Pancreas (tissue), 10 donors: ENCODE measurements at regions not wholly inside any gene's neighbourhood (a gene's known extent, or its start where the extent isn't known, plus 50 kb on each side); places are given as distances from the start of the nearest gene placed in this dataset.

Experiments used
- ATAC-seq, 4 donors: fragments of 200-7000 bp; cut with Tn5 transposase; one replicate each; pipeline versions ENCODE4 v1.8.0 to v1.9.1; 2020; ENCODE audit warnings: mild to moderate bottlenecking in 4 of 4, moderate library complexity in 4 of 4
- DNase-seq, 6 donors: peaks; one replicate each; pipeline ENCODE4 v3.0.0-alpha.2; 2020
- FAIRE-seq: peaks from 2 replicates; lab custom pipeline; 2012; peaks lifted over from hg19 to GRCh38; lab: Jason Lieb, UNC
- H3K27ac ChIP-seq, 4 donors: fragments of 200-600 bp; sonication (generic); 1 replicate in 3 of 4; 2 replicates in 1 of 4; pipeline versions ENCODE4 v1.5.0 to v1.8.0; 2020
- H3K27me3 ChIP-seq, 4 donors: fragments of 200-600 bp; one replicate each; pipeline ENCODE4 v1.8.0; 2021
- H3K36me3 ChIP-seq, 3 donors: fragments of 200-600 bp; sonication (generic) in 1 of 3; one replicate each; pipeline versions ENCODE4 v1.5.0 to v1.8.0; 2020 to 2021
- H3K4me1 ChIP-seq, 3 donors: fragments of 200-600 bp; one replicate each; pipeline ENCODE4 v1.8.0; 2021
- H3K4me3 ChIP-seq, 4 donors: fragments of 200-600 bp; sonication (generic) in 2 of 4; one replicate each; pipeline versions ENCODE4 v1.5.0 to v1.8.0; 2020 to 2021
- H3K9me3 ChIP-seq, 4 donors: fragments of 200-600 bp; one replicate each; pipeline ENCODE4 v1.8.0; 2021
- WGBS, 2 donors: extraction: QIAGEN DNeasy Blood & Tissue Kit; methylation state at CpG; one replicate each; pipeline ENCODE4 v1.1.7; 2013; 5-methylcytosine and 5-hydroxymethylcytosine counted together
- intact Hi-C, 3 donors: fragments of 100-400 bp; cut with DNase I; formaldehyde crosslinking; loops; one replicate each; pipeline versions ENCODE4 v1.11.1 to v1.14.2; 2022
- TF ChIP-seq, protein P1 (sequence below), 4 donors: fragments of 200-600 bp; sonication (generic) in 3 of 4; IDR thresholded peaks; one replicate each; pipeline versions ENCODE4 v1.5.0 to v1.8.0; 2021; ENCODE audit warnings: antibody characterized with exemption in 4 of 4
- donor health status: healthy with polysubstance abuse.
- donor health status: DM: no; HTN: no; CAD: no; lungs with moderate emphysema.
- donor health status: DM: no; HTN: no; CAD: no.
- donor health status: control.
- donor health status: control.
- donor health status: Bipolar disorder and iron deficiency.
- donor health status: DM: yes; HTN: yes; CAD: no.
- donor health status: DM: no; HTN: no; CAD: no.
- donor health status: DM: no; HTN: no; CAD: no.
- donor health status: DM: yes; HTN: yes; CAD: no.

DNA sequence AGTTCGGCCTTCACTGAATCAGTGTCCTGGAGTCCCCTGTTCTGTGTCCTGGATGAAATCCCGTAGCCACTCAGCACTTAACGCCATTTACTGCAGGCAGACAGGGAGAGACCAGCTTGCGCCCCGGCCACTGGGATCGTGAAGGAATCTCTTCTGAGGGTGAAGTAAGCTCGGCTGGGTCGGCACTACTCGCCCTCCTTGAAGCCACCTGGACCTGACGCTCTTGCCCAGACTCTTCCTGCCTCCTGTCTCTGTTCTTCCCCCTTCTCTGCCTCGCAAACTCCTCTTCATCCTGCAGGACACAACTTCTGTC lies 99.9 kb upstream of the ZBTB40 start:
- intact Hi-C loops = no loop called here
- TF ChIP-seq, protein P1, sequence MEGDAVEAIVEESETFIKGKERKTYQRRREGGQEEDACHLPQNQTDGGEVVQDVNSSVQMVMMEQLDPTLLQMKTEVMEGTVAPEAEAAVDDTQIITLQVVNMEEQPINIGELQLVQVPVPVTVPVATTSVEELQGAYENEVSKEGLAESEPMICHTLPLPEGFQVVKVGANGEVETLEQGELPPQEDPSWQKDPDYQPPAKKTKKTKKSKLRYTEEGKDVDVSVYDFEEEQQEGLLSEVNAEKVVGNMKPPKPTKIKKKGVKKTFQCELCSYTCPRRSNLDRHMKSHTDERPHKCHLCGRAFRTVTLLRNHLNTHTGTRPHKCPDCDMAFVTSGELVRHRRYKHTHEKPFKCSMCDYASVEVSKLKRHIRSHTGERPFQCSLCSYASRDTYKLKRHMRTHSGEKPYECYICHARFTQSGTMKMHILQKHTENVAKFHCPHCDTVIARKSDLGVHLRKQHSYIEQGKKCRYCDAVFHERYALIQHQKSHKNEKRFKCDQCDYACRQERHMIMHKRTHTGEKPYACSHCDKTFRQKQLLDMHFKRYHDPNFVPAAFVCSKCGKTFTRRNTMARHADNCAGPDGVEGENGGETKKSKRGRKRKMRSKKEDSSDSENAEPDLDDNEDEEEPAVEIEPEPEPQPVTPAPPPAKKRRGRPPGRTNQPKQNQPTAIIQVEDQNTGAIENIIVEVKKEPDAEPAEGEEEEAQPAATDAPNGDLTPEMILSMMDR (IDR thresholded peaks at IDR 0.05) = no peak
- no peak for FAIRE-seq
- DNase-seq = peak in 1 of 6 donors; percentile 35
- Histone ChIP-seq H3K27ac (no peak overlapping the region), H3K4me3 (no peak overlapping the region), H3K27me3 (no peaks in the 10 kb centered on the region), H3K36me3 (no peaks in the 10 kb centered on the region), H3K9me3 (no peaks in the 10 kb centered on the region), H3K4me1 (peaks cover 4 to 16% (median 15%) of the 10 kb centered on the region in 3 donors)
- no peak for ATAC-seq
- 44 to 48% methylated on average over 11 of the region's 11 CpGs for WGBS, 2 donors

DNA sequence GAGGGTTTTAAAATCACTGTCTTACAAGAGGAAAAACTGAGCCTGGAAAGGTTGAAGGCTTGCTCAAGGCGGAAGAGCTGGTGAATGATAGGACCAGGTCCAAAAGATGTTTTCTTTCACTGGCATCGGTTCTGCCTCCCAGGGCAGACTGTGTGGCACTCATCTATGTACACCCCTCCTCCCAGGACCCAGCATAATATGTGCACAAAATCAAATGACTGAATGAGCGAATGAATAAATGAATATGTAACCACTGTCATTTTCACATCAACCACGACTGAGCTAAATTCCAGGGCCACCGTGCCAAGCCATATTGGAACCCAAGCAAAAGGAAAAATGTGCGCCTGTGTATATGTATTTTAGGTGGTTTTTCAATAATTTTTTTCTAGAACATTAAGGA lies 99.3 kb upstream of the ZBTB40 start:
- Histone ChIP-seq H3K9me3 (no peaks in the 10 kb centered on the region), H3K27ac (no peak overlapping the region), H3K36me3 (no peaks in the 10 kb centered on the region), H3K27me3 (no peaks in the 10 kb centered on the region), H3K4me3 (no peak overlapping the region), H3K4me1 (peaks cover 4 to 16% (median 15%) of the 10 kb centered on the region in 3 donors)
- intact Hi-C loops = no loop called here
- TF ChIP-seq, protein P1 (IDR thresholded peaks at IDR 0.05) = no peak
- FAIRE-seq (no peak), DNase-seq (peak in 1 of 6 donors; percentile 3), ATAC-seq (no peak)
- 68 to 79% methylated on average over 6 of the region's 6 CpGs for WGBS, 2 donors

DNA sequence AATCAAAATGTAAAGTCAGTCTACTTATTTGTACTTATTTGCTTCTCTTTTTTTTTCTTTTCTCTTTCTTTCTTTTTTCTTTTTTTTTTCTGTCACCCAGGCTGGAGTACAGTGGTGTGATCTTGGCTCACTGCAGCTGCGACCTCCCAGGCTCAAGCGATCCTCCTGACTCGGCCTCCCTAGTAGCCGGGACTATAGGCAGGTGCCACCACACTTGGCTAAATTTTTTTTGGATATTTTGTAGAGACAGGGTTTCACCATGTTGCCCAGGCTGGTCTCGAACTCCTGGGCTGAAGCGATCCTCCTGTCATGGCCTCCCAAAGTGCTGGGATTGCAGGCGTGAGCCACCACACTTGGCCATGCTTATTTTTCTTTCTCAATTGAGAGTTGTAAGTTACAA lies 98.8 kb upstream of the ZBTB40 start:
- peak in 1 of 6 donors; percentile 23 for DNase-seq
- Histone ChIP-seq H3K4me1 (peaks cover 4 to 11% (median 9%) of the 10 kb centered on the region in 3 donors), H3K4me3 (no peak overlapping the region), H3K27me3 (no peaks in the 10 kb centered on the region), H3K36me3 (no peaks in the 10 kb centered on the region), H3K9me3 (no peaks in the 10 kb centered on the region), H3K27ac (no peak overlapping the region)
- intact Hi-C loops = no loop called here
- no peak for ATAC-seq
- TF ChIP-seq, protein P1 (IDR thresholded peaks at IDR 0.05) = no peak
- FAIRE-seq = no peak
- WGBS, 2 donors = 91 to 98% methylated on average over 7 of the region's 7 CpGs

DNA sequence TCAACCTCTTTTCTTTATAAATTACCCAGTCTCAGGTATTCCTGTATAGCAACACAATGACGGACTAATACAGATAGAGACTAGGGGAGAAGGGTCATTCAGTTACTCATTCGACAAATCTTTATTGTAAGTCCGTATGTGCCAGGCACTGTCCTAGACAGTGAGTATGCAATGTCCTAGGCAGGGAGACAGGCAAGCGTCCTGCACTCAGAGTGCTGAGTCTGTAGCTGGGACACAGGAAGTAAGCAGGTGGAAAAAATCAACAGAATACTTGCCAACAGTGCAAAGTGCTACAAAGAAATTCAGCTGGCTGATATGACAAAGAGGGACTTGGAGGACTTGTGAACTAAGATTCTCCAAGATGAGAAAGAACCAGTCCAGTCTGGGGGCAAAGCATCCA lies 92.2 kb upstream of the ZBTB40 start:
- H3K4me1 ChIP-seq = no peaks in the 10 kb centered on the region
- no peak overlapping the region for H3K27ac ChIP-seq
- 46 to 54% methylated on average over 4 of the region's 4 CpGs for WGBS, 2 donors
- H3K4me3 ChIP-seq = no peak overlapping the region
- TF ChIP-seq, protein P1 (IDR thresholded peaks at IDR 0.05) = no peak
- H3K36me3 ChIP-seq = no peaks in the 10 kb centered on the region
- ATAC-seq (peak; percentile 81 to 94 (median 92)), FAIRE-seq (no peak), DNase-seq (peak in 1 of 6 donors; percentile 23)
- no peaks in the 10 kb centered on the region for H3K9me3 ChIP-seq
- intact Hi-C loops = no loop called here
- H3K27me3 ChIP-seq = no peaks in the 10 kb centered on the region

DNA sequence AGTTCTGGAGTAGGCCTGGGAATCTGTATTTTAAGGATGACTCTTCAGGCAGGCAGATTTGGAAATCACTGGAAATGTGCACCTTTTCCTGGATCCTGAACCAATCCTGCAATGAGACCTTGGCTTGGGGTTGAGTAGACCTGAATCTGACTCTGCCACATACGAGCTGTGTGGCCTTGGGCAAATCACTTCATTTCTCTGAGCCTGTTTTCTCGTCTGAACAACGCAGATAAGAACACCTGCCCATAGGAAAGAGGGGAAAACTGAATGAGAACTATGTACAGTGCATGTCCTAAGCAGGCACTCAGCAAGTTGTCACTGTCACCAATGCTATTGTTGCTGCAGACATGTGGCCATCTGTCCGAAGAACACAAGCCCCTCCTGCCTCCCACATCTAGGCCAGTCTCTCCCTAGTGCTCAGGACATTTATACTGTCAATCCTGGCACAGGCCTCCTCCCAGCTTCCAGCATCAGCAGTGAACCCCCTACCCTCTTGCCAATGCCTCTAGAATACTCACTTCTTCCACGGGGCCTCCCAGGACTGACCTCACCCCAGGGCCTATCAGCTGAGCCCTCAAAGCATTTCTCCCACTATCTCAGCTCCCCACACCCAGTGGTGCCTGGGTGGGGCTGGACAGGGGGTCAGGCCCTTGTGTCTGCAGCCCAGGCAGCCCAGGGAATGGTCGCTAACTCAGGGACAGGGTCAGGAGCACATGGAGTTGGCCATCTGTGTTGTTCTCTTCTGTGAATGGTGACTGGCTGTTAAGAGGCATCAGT lies 88.8 kb upstream of the ZBTB40 start:
- no peaks in the 10 kb centered on the region for H3K27me3 ChIP-seq
- no peaks in the 10 kb centered on the region for H3K4me1 ChIP-seq
- WGBS, 2 donors = 58 to 65% methylated on average over 6 of the region's 6 CpGs
- no peaks in the 10 kb centered on the region for H3K9me3 ChIP-seq
- TF ChIP-seq, protein P1 (IDR thresholded peaks at IDR 0.05) = no peak
- no peak for ATAC-seq
- no peak overlapping the region for H3K4me3 ChIP-seq
- intact Hi-C loops = no loop called here
- H3K36me3 ChIP-seq = no peaks in the 10 kb centered on the region
- no peak for FAIRE-seq
- peak in 1 of 6 donors; percentile 48 for DNase-seq
- no peak overlapping the region for H3K27ac ChIP-seq
